Activated gamma-delta T cell (primary cell): ENCODE measurements at regions not wholly inside any gene's neighbourhood (a gene's known extent, or its start where the extent isn't known, plus 50 kb on each side); places are given as distances from the start of the nearest gene placed in this dataset.
"Not testable (repeated sequence)": the region's sequence is repeated elsewhere in the genome, so short reads cannot be mapped to it uniquely, and the experiment has no call there.

Source experiments
- DNase-seq: peaks from one replicate; lab custom pipeline; 2025; lab: John Stamatoyannopoulos, UW

DNA sequence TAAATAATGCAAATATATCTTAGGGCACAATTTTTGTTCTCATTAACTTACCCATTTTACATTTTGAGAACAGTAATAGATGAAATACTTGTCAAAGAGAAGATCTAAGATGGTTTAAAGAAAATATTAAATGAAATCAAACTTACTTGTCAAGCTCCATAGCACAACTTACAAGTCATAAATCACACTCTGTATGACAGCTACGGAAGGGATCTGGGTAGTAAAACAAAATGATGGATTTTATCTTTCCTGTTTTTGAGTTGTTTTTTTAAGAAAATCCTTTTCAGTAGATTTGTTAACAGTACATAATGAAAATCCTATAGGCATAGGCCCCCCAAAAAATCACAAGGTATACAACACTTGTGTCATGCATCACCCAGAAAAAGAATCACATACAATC, 84.4 kb upstream of the ANTXRL start:
- not testable (repeated sequence) for DNase-seq

DNA sequence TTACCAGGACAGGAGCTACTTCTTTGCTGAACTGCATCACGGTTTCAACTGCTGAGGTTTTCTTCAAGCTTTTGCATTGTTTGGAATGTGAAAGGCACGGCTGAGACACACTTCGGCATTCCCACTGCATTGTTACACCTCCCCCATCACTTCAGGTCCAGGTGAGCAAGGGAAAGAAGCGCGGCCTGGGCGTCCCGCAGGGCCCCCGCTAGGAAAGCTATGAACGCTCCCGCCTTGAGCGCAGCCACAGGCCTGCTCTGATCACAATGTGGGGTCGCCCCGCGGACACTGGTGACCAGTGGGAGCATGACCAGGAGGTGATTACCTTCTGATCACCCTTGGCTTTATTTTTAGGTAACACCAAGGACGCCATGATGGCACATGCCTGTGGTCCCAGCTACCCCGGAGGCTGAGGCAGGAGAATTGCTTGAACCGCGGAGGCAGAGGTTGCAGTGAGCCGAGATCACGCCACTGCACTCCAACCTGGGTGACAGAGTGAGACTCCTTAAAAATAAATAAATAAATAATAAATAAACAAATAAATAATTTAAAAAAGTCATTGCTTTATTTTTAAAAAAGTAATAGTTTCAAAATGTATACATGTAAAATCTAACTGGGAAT, 82.2 kb upstream of the ANTXRL start:
- DNase-seq = not testable (repeated sequence)

DNA sequence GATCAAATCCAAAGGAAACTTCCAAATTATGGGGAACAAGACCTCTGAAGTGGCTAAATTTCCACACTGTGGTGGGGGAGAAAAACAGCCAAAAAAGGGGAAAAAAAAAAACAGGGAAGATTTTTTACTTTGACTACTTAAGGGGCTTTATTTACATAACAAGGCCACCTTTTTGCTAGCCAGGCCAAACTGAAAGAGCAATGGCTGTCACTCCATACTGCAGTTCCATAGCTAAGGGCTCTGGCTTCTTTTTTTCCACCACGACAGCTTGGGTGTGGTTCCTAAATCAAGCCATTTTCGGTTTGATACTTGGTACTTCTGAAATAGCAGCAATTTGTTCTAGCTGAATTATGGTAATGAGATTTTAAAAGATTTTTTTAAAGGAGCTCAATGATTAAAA, 76.4 kb upstream of the ANTXRL start:
- DNase-seq = not testable (repeated sequence)

DNA sequence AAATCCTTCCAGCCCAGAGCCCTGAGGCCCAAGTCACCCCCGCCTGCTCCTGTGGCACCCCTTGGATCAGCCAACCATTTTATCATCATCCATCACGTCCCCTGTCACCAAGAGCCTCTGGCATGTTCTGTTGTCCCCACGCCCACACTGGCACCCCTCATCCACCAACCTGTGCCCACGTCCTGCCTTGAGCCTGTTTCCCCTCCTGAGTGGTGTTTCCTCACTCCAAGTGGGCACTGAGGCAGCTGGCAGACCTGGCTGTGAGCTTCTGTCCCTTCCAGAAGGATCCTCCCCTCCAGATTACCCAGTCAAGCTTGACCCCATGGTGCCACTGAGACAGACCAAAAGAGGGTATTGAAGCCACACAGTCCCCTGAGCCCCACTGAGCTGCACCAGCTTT, 71.4 kb upstream of the ANTXRL start:
- no peak for DNase-seq

DNA sequence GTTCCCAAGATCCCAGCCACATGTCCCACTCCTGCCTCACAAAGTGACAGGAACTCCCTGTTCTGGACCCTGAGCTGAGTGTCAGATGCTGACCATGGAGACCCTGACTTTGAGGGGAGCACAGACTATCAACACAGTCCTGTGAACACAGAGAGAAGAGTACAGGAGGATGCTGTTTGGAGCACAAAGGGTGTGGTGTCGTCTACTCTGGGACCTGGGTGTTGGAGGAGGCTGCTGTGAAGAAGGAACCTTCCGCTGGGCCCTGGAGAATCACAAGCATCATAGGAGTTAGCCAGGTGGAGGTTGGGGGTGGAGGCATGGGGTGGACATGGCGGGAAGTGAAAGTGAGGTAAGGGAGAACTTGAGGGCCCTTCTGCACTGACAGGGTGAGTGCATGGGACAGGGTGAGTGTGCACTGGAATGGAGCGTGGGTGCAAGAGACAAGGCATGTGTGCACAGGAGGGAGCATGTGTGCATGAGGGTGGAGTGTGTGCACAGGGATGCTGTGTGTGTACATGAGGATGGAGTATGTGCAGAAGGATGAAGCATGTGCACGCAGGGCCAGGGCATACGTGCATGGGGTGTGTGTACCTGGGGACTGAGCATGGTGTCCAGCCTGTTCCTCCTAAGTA, 70.7 kb upstream of the ANTXRL start:
- DNase-seq = no peak

DNA sequence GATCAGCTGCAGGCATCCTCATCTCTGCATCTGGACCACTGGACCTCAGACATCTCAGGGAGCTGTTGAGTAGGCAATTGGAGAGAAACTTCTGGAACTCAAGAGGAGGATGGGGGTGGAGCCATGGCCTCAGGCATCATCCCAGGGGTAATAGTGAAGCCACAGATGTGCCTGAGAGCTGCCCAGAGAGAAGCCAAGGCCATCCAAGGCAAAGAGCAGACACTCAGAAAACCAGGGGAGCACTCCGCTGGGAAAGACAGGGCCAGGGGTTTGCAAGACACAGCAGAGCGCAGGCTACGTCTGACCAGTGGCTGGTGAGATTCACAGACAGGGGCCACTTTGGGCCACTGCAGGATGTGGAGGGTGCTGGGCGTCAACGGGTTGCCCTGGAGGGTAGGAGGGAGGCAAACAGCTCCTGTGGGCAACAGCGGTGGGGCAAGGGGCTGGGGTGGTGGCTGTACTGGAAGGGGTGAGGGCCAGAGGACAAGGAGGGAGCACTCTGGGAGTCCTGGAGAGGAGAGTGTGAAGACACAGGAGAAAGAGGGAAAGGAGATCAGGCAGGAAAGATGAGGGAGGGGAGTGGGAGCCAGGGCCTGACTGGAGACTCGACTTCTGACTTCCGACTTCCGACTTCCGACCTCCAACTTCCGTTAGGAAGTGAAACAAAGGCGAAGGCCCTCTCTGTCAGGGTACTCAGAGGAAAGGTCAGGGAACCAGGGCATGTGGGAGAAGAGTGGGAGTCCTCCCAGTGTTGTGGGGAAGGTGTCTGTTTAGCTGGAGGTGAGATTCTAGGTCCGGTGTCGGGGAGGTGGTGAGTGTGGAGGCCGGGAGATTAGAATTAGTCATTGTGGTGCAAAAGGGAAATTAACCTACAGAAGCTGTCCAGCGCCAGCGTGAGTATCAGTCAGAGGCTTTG, 69.7 kb upstream of the ANTXRL start:
- no peak for DNase-seq

DNA sequence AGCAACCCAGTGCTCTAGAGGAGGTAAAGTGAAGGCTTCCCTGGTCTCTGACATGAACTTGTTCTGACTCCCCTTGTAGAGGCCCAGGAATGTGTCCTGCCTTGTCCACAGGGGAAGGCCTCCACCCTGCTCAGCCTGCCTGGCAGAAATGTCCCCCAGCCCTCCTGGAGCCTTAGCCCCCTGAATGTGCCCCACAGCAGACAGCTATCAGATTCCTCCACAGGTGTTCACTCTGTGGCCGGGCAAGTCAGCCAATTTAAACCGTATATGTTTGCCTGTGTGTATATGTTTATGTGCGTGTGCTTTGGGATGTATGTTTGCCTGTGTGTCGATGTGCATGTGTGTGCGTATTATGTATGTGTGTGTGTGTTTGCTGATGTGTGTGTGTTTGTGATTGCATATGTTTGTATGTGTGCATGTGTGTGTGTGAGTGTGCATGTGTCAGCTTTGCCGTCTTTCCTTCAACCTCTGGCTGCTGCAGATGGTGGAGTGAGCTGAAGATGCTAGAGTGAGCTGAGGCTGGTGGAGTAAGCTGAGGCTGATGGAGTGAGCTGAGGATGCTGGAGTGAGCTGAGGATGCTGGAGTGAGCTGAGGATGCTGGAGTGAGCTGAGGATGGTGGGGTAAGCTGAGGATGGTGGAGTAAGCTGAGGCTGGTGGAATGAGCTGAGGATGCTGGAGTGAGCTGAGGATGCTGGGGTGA, 68.9 kb upstream of the ANTXRL start:
- no peak for DNase-seq

DNA sequence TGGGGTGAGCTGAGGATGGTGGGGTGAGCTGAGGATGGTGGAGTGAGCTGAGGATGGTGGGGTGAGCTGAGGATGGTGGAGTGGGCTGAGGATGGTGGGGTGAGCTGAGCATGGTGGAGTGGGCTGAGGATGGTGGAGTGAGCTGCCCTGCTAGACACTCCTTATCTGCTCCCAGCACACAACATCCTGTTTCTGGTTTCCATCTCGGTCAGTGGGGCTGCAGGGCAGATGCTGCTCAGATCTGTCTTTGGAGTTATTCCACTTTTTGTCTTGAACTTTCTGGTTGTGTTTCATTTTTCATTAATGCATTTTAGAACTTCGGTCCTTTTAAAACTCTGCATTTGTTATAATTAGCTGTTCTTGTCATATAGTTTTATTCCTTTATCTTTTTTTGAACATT, 67.9 kb upstream of the ANTXRL start:
- DNase-seq = no peak

DNA sequence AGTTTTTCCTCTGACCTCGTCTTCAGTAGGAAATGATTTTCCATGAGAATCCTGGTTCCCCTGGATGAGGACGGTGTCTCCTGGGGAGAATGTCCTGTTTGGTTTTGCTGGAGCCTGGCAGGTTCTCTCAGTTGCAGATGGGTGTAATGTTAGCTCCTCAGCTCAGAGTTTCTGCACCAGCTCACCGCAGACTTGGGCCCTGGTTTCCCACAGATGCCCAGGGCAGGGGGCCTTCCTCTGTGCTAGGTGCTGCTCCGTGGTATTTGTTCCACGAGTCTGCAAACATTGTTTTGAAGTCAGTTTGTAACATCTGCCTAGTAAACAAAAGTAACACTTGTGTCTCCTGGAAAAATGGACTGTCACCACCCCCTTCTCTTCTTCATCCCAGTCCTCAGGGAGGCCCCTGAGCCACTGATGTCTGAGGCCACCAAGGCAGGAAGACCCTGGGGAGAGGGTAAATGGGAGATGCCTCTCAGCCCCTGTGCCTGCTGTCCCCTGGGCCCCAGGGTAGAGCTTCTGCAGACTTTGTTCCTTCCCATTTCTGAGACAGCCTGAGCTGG, 67.3 kb upstream of the ANTXRL start:
- DNase-seq = not testable (repeated sequence)

DNA sequence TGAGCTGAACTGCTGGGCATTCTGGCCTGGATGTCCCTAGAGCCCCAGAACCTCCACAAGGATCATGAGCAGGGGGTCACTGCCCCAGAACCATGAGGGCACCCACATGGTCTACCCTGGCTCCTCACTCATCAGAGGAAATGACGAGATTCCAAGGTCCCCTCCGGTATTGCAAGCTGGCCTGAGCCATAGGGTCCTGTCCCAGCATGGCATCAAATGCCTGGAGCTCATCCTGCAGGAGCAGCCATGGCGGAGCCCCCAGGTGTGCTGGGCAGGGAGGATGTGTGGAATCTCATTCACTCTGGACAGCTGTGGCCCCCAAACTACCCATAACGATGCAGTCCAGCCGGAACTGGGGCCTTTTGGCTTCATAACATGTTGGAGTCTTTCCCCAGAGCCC, 66.6 kb upstream of the ANTXRL start:
- no peak for DNase-seq

DNA sequence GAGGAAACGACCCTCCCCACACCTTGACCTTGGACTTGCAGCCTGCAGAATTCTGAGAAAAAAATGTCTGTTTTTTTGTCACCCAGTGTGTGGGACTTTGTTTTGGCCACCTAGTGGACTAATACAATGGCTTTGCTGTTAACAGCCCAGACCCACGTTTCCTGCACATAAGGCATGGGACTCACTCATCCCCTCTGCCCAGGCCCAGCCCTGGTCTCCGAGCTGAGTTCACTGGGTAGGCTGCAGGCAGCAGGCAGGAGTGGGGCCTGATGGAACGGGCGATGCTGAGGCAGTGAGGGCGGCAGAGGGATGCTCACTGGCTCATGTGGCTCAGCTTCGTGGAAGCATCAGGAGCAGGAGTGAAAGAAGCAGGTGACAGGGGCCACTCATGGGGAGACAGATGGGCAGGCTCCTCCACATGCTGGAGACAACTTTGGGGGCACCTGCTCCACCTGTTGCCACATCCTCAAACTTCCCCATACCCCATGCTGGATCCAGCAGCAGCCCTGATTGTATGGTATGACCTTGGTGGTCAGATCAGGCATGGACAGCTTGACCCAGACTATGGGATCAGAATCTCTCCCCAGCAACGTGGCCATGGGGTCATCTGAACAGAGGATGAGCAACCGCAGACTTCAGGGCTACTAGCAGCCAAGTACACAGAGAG, 65.8 kb upstream of the ANTXRL start:
- no peak for DNase-seq

DNA sequence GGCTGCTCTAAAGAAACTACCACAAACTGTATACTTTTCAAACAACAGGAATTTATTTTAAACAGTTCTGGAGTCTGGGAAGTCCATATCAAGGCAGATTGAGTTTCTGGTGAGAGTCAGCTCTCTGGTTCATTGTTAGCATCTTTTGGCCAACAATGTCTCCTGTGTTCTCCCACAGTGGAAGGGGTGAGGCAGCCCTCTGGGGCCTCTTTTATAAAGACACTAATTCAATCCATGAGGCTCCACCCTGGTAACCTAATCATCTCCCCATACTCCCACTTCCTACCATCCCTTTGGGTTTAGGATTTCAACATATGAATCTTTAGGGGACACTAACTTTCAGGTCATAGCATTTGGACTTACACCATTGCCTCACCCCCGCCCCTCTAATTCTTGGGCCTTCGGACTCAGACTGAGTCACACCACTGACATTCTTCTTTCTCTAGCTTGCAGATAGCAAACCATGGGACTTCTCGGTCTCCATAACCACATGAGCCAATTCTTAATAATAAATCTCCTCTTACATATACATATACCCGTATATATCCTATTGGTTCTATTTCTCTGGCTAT, 64.3 kb upstream of the ANTXRL start:
- DNase-seq = no peak

DNA sequence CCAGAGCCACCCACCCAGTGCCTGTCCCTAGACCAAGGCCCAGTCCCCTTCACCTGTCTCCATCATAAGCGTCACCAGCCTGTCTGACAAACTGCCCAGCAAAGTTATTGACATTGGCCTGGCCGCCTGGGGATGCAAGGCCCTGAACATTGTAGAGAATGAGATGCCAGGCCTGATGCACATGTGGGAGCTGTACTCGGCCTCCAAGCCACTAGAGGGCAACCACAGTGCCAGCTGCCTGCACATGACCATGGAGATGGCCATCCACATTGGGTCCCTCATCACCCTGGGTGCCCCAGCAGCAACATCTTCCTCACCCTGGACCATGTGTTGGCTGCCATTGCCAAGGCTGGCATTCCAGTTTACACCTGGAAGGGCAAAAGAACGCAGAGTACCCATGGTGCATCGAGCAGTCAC, 63.7 kb upstream of the ANTXRL start:
- DNase-seq = no peak

DNA sequence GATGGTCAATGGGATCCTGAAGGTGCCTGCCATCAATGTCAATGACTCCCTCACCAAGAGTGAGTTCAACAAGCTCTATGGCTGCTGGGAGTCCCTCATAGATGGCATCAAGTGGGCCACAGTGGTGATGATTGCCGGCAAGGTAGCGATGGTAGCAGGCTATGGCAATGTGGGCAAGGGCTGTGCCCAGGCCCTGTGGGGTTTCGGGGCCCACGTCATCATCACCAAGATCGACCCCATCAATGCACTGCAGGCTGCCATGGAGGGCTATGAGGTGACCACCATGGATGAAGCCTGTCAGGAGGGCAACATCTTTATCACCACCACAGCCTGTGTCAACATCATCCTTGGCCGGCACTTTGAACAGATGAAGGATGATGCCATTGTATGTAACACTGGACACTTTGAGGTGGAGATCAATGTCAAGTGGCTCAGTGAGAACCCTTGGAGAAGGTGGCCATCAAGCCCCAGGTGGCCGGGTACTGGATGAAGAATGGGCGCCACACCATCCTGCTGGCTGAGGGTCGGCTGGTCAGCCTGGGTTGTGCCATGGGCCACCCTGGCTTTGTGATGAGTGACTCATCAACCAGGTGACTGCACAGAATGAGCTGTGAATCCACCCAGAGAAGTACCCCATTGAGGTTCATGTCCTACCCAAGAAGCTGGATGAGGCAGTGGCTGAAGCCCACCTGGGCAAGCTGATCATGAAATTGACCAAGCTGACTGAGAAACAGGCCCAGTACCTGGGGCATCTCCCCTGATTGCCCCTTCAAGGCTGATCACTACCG, 63.0 kb upstream of the ANTXRL start:
- DNase-seq = no peak

DNA sequence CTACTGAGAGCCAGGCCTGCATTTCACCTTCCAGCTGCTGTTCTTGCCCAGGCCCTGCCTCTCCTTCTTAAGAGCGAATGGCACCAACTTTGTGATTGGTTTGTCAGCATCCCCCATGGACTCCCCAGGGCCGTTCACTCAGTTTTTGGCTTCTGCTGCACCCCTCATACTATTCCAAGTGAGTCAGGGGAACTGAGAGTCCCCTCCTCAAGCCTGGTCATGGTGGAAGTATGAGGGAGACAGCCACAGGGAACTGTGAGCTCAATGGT, 62.4 kb upstream of the ANTXRL start:
- no peak for DNase-seq

DNA sequence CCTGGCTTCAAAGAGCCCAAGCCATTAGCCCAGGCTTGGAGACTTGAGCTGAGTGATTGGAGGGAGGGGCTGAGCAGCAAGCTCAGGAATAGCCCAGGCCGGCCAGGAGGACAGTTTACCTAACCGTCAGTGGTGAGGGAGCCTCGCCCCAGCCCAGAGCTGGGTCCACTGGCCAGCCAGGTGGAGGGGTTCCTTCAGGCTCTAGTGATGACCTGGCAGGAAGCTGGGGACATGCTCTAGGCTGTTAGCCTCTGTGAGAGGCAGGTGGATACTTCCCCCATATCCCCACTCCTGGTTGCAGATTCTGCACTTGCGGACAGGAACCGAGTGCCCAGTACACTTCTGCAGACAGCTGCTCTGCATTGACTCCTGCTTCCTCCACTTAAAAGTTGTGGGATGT, 61.2 kb upstream of the ANTXRL start:
- no peak for DNase-seq

DNA sequence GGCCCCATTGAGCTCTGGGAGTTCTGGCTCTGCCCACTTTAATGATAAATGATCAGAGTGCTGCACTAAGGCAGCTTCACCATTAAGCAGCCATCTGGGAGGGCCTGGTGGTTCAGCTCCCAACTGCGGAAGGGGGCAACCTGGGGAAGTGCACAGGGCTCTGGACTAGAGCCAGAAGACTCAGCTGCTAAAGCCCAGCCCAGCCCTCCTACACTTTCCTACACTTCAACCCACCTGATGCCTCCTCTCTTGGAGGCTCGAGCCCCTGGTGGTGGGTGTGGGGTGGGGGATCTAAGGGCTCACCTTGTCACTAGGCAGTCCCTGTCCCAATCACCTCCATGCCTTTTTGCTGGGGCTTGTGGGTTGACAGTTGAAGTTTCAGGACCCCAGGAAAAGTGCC, 60.6 kb upstream of the ANTXRL start:
- DNase-seq = no peak

DNA sequence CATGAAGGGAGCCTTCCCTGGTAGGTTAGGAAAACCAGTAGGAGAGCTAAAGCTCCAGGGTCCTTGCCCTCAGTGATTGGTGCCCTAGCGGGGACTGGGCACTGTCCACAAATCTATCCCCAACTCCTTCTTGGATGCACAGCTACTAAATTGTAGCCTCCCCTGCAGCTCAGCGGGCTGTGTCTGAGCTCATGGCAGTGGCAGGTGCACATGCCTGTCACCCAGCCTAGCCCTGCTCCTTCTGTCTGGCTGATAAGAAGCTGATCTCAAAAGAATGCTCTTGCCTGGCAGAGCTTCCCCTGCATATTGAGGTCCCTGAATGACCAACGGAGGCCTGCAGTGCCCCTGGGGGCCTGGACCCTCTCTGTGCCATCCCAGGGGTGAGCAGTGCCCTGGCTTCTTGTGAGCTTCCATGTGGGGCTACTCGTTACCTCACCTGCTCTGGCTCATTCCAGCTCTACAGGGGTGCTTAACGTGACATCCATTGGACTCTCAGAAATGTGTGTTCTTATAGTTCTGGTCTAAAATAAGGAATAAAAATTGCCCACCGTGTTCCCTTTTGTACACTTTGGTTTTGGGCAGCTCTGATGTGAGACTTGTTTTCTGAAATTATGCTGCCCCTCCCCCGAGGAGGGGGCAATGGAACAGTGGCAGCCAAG, 59.8 kb upstream of the ANTXRL start:
- no peak for DNase-seq

DNA sequence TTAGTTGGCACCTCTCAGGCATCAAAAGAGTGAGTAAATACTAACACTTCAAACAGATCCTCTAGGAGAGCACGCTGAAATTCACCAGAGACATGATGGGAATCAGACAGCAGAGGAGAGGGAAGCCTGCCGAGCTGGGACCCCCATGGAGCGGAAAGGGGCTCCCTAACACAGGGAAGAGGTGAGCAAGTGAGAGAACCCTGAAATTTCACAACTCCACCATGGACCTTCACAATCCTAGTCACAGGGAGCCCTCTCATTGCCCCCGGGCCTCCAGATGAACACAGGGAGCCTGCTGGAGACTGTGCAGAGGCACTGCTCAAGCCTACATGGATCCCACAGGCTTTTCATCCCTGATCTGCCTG, 59.2 kb upstream of the ANTXRL start:
- DNase-seq = no peak

DNA sequence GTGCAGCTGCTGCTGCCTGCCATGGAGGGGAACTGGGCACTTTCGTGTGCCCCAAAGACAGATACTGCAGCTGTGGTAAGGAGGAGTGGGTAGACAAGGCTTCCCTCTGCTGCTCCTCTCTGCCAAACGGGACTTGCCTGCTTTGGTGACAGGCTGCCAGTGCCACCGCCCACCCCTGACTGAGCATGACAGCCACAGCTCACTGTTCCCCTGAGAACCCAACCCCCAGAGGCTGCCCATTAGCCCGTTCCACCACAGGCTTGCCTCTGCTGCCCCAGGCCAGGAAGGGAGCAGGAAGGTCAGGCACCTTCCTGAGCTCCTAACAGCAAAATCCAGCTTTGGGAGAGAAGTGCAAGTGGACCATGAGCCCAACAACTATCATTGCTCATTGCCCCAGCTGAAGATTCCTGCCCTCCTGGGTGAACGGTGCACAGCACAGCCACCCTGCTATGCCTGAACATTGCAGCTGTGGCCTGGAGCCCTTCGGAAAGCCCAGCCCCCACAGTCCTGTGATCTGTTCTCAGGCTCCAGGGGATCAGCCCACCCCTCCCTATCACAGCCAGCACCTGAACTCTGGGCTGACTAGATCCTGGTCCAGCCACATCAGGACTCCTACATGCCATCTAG, 58.7 kb upstream of the ANTXRL start:
- no peak for DNase-seq
